K562 (cell line): ENCODE measurements at regions not wholly inside any gene's neighbourhood (a gene's known extent, or its start where the extent isn't known, plus 50 kb on each side); places are given as distances from the start of the nearest gene placed in this dataset.

Source experiments
- CBX5 ChIP-seq: IDR thresholded peaks from 2 replicates; pipeline ENCODE4 v1.6.1; 2014; ENCODE audit warnings: low read depth, borderline replicate concordance
- EZH2 ChIP-seq: IDR thresholded peaks from 2 replicates; pipeline ENCODE4 v1.6.1; 2012; ENCODE audit warnings: low read depth, mild to moderate bottlenecking, inconsistent platforms, low read length, borderline replicate concordance
- RFX5 ChIP-seq: IDR thresholded peaks from 2 replicates; pipeline ENCODE4 v1.6.1; 2011; ENCODE audit warnings: low read depth, mild to moderate bottlenecking, improper control_type of control experiment, low read length
- RNF2 ChIP-seq: sonication (generic); IDR thresholded peaks from 2 replicates; pipeline ENCODE4 v1.6.1; 2016
- TBP ChIP-seq: optimal IDR thresholded peaks from 2 replicates; pipeline ENCODE3; 2011; ENCODE audit warnings: low read depth, low read length, improper control_type of control experiment
- U2AF2 ChIP-seq: fragments of 200-400 bp; formaldehyde crosslinking; optimal IDR thresholded peaks from 2 replicates; pipeline ENCODE3; 2017; ENCODE audit warnings: low read depth, mild to moderate bottlenecking, low read length
- ZNF354B ChIP-seq: fragments of 250-450 bp; sonication (Bioruptor Pico); IDR thresholded peaks from 2 replicates; pipeline ENCODE4 v1.4.0; 2020
- ZNF830 ChIP-seq: fragments of 250-450 bp; sonication (Bioruptor Pico); IDR thresholded peaks from 2 replicates; pipeline ENCODE4 v1.5.0; 2021; ENCODE audit warnings: mild to moderate bottlenecking
- ZSCAN29 ChIP-seq: fragments of 450-650 bp; IDR thresholded peaks from 2 replicates; pipeline ENCODE4 v1.6.1; 2017
- TF ChIP-seq, protein P1 (sequence below): sonication (generic); formaldehyde crosslinking; IDR thresholded peaks from 2 replicates; pipeline ENCODE4 v1.8.1; 2023; ENCODE audit warnings: mild to moderate bottlenecking, missing genetic modification reagents, moderate library complexity

DNA sequence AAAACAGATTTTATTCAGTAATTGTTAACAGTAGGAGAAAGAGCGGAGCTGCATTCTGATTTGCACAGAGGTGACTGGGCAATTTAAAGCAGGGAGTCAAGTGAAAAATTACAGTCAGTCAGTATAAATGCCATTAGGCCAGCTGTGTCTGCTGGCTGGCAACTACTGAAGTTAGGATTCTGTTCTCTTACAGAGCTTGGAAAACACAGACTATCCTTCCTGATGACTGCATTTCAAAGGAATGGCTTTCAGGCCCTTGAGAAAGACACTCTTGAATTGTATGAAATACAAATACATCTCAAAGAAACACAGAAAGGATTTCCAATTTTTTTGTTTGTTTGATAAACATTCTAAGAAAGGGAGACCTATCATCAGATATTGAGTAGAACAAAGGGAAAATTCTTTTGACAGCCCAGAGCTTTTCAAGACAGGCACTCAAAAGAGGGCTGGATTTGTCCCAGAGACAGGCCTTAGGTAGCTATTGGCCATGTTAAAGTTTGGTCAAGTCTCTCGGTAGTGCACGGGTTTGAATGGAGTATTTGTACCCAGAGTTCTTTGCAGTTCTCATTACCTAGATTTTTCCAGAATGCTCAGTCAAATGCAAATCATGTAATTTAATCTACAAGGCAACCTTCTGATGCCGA is 551.2 kb upstream of the CCDC54 start:
- no peak for TF ChIP-seq RFX5
- TF ChIP-seq EZH2: no peak
- no peak for TF ChIP-seq ZSCAN29
- TF ChIP-seq U2AF2: no peak
- no peak for TF ChIP-seq TBP
- TF ChIP-seq, protein P1, sequence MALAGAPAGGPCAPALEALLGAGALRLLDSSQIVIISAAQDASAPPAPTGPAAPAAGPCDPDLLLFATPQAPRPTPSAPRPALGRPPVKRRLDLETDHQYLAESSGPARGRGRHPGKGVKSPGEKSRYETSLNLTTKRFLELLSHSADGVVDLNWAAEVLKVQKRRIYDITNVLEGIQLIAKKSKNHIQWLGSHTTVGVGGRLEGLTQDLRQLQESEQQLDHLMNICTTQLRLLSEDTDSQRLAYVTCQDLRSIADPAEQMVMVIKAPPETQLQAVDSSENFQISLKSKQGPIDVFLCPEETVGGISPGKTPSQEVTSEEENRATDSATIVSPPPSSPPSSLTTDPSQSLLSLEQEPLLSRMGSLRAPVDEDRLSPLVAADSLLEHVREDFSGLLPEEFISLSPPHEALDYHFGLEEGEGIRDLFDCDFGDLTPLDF (CRISPR knock-in tag): no peak
- TF ChIP-seq ZNF830: no peak
- no peak for TF ChIP-seq CBX5
- TF ChIP-seq RNF2: no peak
- no peak for TF ChIP-seq ZNF354B (CRISPR knock-in tag)
